HepG2 (cell line): ENCODE measurements at regions not wholly inside any gene's neighbourhood (a gene's known extent, or its start where the extent isn't known, plus 50 kb on each side); places are given as distances from the start of the nearest gene placed in this dataset.
A peak's percentile ranks its signal among the peaks of the same experiment; 100 is the strongest.

Experiments
- ARNTL ChIP-seq: sonication (generic); formaldehyde crosslinking; IDR thresholded peaks from 2 replicates; pipeline ENCODE4 v1.4.0; 2020; ENCODE audit warnings: mild to moderate bottlenecking, missing genetic modification reagents
- ATF1 ChIP-seq: IDR thresholded peaks from 2 replicates; pipeline ENCODE4 v1.6.1; 2016; ENCODE audit warnings: mild to moderate bottlenecking, control low read depth
- DNMT1 ChIP-seq: sonication (generic); formaldehyde crosslinking; IDR thresholded peaks from 2 replicates; pipeline ENCODE4 v1.5.1; 2020; ENCODE audit warnings: mild to moderate bottlenecking, missing genetic modification reagents
- DNMT3B ChIP-seq: conservative IDR thresholded peaks from 2 replicates; pipeline ENCODE4 v1.6.1; 2016; ENCODE audit warnings: missing biosample characterization, control low read depth
- EEA1 ChIP-seq: sonication (generic); formaldehyde crosslinking; IDR thresholded peaks from 2 replicates; pipeline ENCODE4 v1.5.1; 2020; ENCODE audit warnings: mild to moderate bottlenecking, missing genetic modification reagents, borderline replicate concordance
- HHEX ChIP-seq: IDR thresholded peaks from 2 replicates; pipeline ENCODE4 v1.6.1; 2016; ENCODE audit warnings: control low read depth
- HMGA1 ChIP-seq: sonication (generic); formaldehyde crosslinking; conservative IDR thresholded peaks from 2 replicates; pipeline ENCODE4 v1.4.0; 2020; ENCODE audit warnings: missing genetic modification reagents
- HNRNPL ChIP-seq: fragments of 200-400 bp; formaldehyde crosslinking; IDR thresholded peaks from 2 replicates; pipeline ENCODE4 v1.6.1; 2017; ENCODE audit warnings: mild to moderate bottlenecking, low read depth, low read length
- KDM6A ChIP-seq: IDR thresholded peaks from 2 replicates; pipeline ENCODE4 v1.6.1; 2016; ENCODE audit warnings: low read depth
- MAFK ChIP-seq, 2 experiments: IDR thresholded peaks in 1 of 2; conservative IDR thresholded peaks in 1 of 2; 2 replicates each; pipeline ENCODE4 v1.6.1; 2011; ENCODE audit warnings: improper control_type of control experiment in 2 of 2, low read length in 2 of 2
- MED1 ChIP-seq: sonication (generic); formaldehyde crosslinking; IDR thresholded peaks from 2 replicates; pipeline ENCODE4 v1.4.0; 2020; ENCODE audit warnings: missing genetic modification reagents
- NAIF1 ChIP-seq: sonication (generic); formaldehyde crosslinking; IDR thresholded peaks from 2 replicates; pipeline ENCODE4 v1.5.0; 2020; ENCODE audit warnings: mild to moderate bottlenecking, missing genetic modification reagents, borderline replicate concordance
- PLRG1 ChIP-seq: fragments of 450-650 bp; conservative IDR thresholded peaks from 2 replicates; pipeline ENCODE4 v1.6.1; 2016
- PRMT3 ChIP-seq: sonication (generic); formaldehyde crosslinking; IDR thresholded peaks from 2 replicates; pipeline ENCODE4 v1.8.1; 2022; ENCODE audit warnings: low read depth, mild to moderate bottlenecking, moderate library complexity, missing genetic modification reagents, borderline replicate concordance
- REXO4 ChIP-seq: sonication (generic); formaldehyde crosslinking; IDR thresholded peaks from 2 replicates; pipeline ENCODE4 v1.8.0; 2022; ENCODE audit warnings: missing genetic modification reagents, mild to moderate bottlenecking, borderline replicate concordance
- SCMH1 ChIP-seq: sonication (generic); formaldehyde crosslinking; IDR thresholded peaks from 2 replicates; pipeline ENCODE4 v1.9.0; 2021; ENCODE audit warnings: missing genetic modification reagents, mild to moderate bottlenecking, borderline replicate concordance
- SRSF1 ChIP-seq: fragments of 200-400 bp; formaldehyde crosslinking; optimal IDR thresholded peaks from 2 replicates; pipeline ENCODE3; 2017; ENCODE audit warnings: mild to moderate bottlenecking, low read depth, low read length, moderate library complexity
- ZFP36L2 ChIP-seq: sonication (generic); formaldehyde crosslinking; IDR thresholded peaks from 2 replicates; pipeline ENCODE4 v1.4.0; 2020; ENCODE audit warnings: missing genetic modification reagents
- ZNF263 ChIP-seq: sonication (generic); formaldehyde crosslinking; IDR thresholded peaks from 2 replicates; pipeline ENCODE4 v1.4.0; 2020; ENCODE audit warnings: missing genetic modification reagents
- ZNF33B ChIP-seq: sonication (generic); formaldehyde crosslinking; IDR thresholded peaks from 2 replicates; pipeline ENCODE4 v1.5.1; 2020; ENCODE audit warnings: mild to moderate bottlenecking, missing genetic modification reagents
- ZNF788 ChIP-seq: sonication (generic); formaldehyde crosslinking; IDR thresholded peaks from 2 replicates; pipeline ENCODE4 v1.5.0; 2020; ENCODE audit warnings: mild to moderate bottlenecking, missing genetic modification reagents, borderline replicate concordance
- ZNF83 ChIP-seq: sonication (generic); formaldehyde crosslinking; IDR thresholded peaks from 2 replicates; pipeline ENCODE4 v1.4.0; 2020; ENCODE audit warnings: missing genetic modification reagents, mild to moderate bottlenecking, borderline replicate concordance
- ZSCAN31 ChIP-seq: sonication (generic); formaldehyde crosslinking; IDR thresholded peaks from 2 replicates; pipeline ENCODE4 v1.5.0; 2020; ENCODE audit warnings: low read depth, mild to moderate bottlenecking, missing genetic modification reagents
- TF ChIP-seq, protein P1 (sequence below): sonication (generic); IDR thresholded peaks from 2 replicates; pipeline ENCODE4 v1.6.1; 2016; ENCODE audit warnings: low read depth, borderline replicate concordance
- TF ChIP-seq, protein P2 (sequence below): sonication (generic); formaldehyde crosslinking; IDR thresholded peaks from 2 replicates; pipeline ENCODE4 v1.5.0; 2020; ENCODE audit warnings: mild to moderate bottlenecking, missing genetic modification reagents, borderline replicate concordance
- TF ChIP-seq, protein P3 (sequence below), 2 experiments: sonication (generic) in 1 of 2; formaldehyde crosslinking in 1 of 2; IDR thresholded peaks; 2 replicates each; pipeline versions ENCODE4 v1.4.0 to v1.6.1; 2016 to 2020; ENCODE audit warnings: borderline replicate concordance in 1 of 2, low read depth in 1 of 2, mild to moderate bottlenecking in 1 of 2, missing genetic modification reagents in 1 of 2

GRCh38 chr17:72492941-72493340 lies 372.1 kb downstream of the SOX9 start (continued):
- TF ChIP-seq DNMT1 (CRISPR knock-in tag), result no peak
- no peak for TF ChIP-seq REXO4 (CRISPR knock-in tag)
- TF ChIP-seq ZFP36L2 (CRISPR knock-in tag), result no peak
- no peak for TF ChIP-seq MED1 (CRISPR knock-in tag)
- TF ChIP-seq, protein P1, sequence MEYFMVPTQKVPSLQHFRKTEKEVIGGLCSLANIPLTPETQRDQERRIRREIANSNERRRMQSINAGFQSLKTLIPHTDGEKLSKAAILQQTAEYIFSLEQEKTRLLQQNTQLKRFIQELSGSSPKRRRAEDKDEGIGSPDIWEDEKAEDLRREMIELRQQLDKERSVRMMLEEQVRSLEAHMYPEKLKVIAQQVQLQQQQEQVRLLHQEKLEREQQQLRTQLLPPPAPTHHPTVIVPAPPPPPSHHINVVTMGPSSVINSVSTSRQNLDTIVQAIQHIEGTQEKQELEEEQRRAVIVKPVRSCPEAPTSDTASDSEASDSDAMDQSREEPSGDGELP, result peak; percentile 93
- TF ChIP-seq HMGA1 (CRISPR knock-in tag), result no peak
- no peak for TF ChIP-seq PLRG1
- TF ChIP-seq ZSCAN31 (CRISPR knock-in tag), result no peak
- TF ChIP-seq ZNF788 (CRISPR knock-in tag), result no peak
- TF ChIP-seq MAFK (conservative IDR thresholded peaks at IDR 0.05 in 1 of 2, IDR thresholded peaks at IDR 0.05 in 1 of 2; ENCODE audit: low read length in 2 of 2), result peak; percentile 73 to 80
- no peak for TF ChIP-seq NAIF1 (CRISPR knock-in tag)
- no peak for TF ChIP-seq HNRNPL
- TF ChIP-seq PRMT3, result no peak
- TF ChIP-seq SRSF1, result no peak
- no peak for TF ChIP-seq ZNF83
- TF ChIP-seq, protein P2, sequence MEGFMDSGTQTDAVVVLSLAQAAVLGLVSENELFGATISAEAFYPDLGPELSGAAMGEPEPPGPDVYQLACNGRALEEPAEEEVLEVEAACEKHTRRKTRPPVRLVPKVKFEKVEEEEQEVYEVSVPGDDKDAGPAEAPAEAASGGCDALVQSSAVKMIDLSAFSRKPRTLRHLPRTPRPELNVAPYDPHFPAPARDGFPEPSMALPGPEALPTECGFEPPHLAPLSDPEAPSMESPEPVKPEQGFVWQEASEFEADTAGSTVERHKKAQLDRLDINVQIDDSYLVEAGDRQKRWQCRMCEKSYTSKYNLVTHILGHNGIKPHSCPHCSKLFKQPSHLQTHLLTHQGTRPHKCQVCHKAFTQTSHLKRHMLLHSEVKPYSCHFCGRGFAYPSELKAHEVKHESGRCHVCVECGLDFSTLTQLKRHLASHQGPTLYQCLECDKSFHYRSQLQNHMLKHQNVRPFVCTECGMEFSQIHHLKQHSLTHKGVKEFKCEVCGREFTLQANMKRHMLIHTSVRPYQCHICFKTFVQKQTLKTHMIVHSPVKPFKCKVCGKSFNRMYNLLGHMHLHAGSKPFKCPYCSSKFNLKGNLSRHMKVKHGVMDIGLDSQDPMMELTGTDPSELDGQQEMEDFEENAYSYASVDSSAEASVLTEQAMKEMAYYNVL (CRISPR knock-in tag), result no peak
- TF ChIP-seq ATF1 (CRISPR knock-in tag), result no peak
- TF ChIP-seq KDM6A (CRISPR knock-in tag), result no peak
- TF ChIP-seq DNMT3B, result 0 out of 2 replicates have a peak, but pooled peaks have one; percentile 44
- TF ChIP-seq SCMH1, result no peak
- no peak for TF ChIP-seq EEA1 (CRISPR knock-in tag)
- 0 out of 2 replicates have a peak, but pooled peaks have one; percentile 34 for TF ChIP-seq ZNF263
- TF ChIP-seq, protein P3, sequence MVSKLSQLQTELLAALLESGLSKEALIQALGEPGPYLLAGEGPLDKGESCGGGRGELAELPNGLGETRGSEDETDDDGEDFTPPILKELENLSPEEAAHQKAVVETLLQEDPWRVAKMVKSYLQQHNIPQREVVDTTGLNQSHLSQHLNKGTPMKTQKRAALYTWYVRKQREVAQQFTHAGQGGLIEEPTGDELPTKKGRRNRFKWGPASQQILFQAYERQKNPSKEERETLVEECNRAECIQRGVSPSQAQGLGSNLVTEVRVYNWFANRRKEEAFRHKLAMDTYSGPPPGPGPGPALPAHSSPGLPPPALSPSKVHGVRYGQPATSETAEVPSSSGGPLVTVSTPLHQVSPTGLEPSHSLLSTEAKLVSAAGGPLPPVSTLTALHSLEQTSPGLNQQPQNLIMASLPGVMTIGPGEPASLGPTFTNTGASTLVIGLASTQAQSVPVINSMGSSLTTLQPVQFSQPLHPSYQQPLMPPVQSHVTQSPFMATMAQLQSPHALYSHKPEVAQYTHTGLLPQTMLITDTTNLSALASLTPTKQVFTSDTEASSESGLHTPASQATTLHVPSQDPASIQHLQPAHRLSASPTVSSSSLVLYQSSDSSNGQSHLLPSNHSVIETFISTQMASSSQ (IDR thresholded peaks at IDR 0.05; ENCODE audit: low read depth), result no peak
- TF ChIP-seq, protein P3 (CRISPR knock-in tag; IDR thresholded peaks at IDR 0.05; ENCODE audit: borderline replicate concordance), result no peak
- no peak for TF ChIP-seq ARNTL (CRISPR knock-in tag)
- TF ChIP-seq HHEX (CRISPR knock-in tag), result peak; percentile 14; the same call in 1 of the 2 replicates
- no peak for TF ChIP-seq ZNF33B (CRISPR knock-in tag)
